ENCODE measurements at regions not wholly inside any gene's neighbourhood (a gene's known extent, or its start where the extent isn't known, plus 50 kb on each side); places are given as distances from the start of the nearest gene placed in this dataset.

DNA sequence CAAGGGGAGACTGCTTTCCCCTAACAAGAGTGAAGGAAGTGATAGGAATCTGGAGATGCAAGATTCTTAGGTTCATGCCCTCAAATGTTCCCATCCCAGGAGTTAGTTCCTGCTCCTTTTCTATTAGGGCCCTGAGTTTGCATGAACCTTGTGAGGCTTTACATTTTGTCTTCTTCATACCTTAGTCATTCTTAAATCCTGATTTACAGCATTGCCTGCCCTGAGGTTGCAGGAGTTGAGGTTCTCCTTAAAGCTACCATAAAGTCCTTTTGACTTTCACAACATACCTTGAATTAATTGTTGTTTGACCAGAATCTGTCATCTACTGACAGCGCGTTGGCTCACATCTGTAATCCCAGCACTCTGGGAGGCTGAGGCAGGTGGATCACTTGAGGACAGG is 151.5 kb upstream of the ABCA1 start:
- TF ChIP-seq, protein P1, sequence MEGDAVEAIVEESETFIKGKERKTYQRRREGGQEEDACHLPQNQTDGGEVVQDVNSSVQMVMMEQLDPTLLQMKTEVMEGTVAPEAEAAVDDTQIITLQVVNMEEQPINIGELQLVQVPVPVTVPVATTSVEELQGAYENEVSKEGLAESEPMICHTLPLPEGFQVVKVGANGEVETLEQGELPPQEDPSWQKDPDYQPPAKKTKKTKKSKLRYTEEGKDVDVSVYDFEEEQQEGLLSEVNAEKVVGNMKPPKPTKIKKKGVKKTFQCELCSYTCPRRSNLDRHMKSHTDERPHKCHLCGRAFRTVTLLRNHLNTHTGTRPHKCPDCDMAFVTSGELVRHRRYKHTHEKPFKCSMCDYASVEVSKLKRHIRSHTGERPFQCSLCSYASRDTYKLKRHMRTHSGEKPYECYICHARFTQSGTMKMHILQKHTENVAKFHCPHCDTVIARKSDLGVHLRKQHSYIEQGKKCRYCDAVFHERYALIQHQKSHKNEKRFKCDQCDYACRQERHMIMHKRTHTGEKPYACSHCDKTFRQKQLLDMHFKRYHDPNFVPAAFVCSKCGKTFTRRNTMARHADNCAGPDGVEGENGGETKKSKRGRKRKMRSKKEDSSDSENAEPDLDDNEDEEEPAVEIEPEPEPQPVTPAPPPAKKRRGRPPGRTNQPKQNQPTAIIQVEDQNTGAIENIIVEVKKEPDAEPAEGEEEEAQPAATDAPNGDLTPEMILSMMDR (conservative IDR thresholded peaks at IDR 0.05): no peak
- Mint-ChIP-seq H3K4me3 (no peak overlapping the region), H3K27ac (ENCODE audit: unreplicated experiment) (no peak overlapping the region), H3K9me3 (no peaks in the 10 kb centered on the region), H3K4me1 (no peaks in the 10 kb centered on the region), H3K36me3 (ENCODE audit: low read depth) (no peaks in the 10 kb centered on the region), H3K27me3 (ENCODE audit: low read depth) (no peaks in the 10 kb centered on the region)
- no peak for DNase-seq (ENCODE audit: low read depth, low spot score)

DNA sequence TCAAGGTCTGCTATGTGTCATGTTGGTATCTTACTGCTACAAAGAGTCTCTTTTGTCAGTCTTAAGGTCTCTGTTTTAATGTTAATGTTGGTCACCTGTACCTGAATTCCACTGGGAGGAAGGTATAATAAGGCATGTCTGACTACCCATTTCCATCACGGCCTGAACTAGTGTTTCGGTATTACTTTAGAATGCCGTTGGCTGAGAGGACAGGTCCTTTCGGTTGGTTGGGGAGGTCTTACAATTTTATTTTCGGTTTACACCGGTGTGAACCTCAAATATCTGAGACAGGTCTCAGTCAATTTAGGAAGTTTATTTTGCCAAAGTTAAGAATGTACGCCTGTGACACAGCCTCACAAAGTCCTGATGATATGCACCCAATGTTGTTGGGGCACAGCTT is 154.9 kb upstream of the ABCA1 start:
- no peaks in the 10 kb centered on the region for H3K4me1 Mint-ChIP-seq
- peaks cover 3% of the 10 kb centered on the region for H3K9me3 Mint-ChIP-seq
- H3K27ac Mint-ChIP-seq (ENCODE audit: unreplicated experiment): no peak overlapping the region
- no peak overlapping the region for H3K4me3 Mint-ChIP-seq
- no peaks in the 10 kb centered on the region for H3K27me3 Mint-ChIP-seq (ENCODE audit: low read depth)
- no peaks in the 10 kb centered on the region for H3K36me3 Mint-ChIP-seq (ENCODE audit: low read depth)
- TF ChIP-seq, protein P1 (conservative IDR thresholded peaks at IDR 0.05): no peak
- DNase-seq (ENCODE audit: low read depth, low spot score): no peak

DNA sequence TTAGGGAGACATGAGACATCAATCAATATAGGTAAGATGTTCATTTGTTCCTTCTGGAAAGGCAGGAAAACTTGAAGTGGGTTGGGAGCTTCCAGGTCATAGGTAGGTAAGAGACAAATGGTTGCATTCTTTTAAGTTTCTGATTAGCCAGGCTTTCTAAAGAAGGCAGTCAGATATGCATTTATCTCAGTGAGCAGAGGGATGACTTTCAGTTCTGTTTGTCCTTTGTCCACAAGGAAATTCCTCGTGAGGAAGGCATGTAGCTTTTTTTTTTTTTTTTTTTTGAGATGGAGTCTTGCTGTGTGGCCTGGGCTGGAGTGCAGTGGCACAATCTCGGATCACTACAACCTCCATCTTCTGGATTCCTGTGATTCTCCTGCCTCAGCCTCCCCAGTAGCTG is 155.3 kb upstream of the ABCA1 start:
- H3K4me3 Mint-ChIP-seq: no peak overlapping the region
- H3K9me3 Mint-ChIP-seq: peaks cover 3% of the 10 kb centered on the region
- H3K27ac Mint-ChIP-seq (ENCODE audit: unreplicated experiment): no peak overlapping the region
- no peaks in the 10 kb centered on the region for H3K27me3 Mint-ChIP-seq (ENCODE audit: low read depth)
- TF ChIP-seq, protein P1 (conservative IDR thresholded peaks at IDR 0.05): no peak
- DNase-seq (ENCODE audit: low read depth, low spot score): no peak
- no peaks in the 10 kb centered on the region for H3K4me1 Mint-ChIP-seq
- H3K36me3 Mint-ChIP-seq (ENCODE audit: low read depth): no peaks in the 10 kb centered on the region

DNA sequence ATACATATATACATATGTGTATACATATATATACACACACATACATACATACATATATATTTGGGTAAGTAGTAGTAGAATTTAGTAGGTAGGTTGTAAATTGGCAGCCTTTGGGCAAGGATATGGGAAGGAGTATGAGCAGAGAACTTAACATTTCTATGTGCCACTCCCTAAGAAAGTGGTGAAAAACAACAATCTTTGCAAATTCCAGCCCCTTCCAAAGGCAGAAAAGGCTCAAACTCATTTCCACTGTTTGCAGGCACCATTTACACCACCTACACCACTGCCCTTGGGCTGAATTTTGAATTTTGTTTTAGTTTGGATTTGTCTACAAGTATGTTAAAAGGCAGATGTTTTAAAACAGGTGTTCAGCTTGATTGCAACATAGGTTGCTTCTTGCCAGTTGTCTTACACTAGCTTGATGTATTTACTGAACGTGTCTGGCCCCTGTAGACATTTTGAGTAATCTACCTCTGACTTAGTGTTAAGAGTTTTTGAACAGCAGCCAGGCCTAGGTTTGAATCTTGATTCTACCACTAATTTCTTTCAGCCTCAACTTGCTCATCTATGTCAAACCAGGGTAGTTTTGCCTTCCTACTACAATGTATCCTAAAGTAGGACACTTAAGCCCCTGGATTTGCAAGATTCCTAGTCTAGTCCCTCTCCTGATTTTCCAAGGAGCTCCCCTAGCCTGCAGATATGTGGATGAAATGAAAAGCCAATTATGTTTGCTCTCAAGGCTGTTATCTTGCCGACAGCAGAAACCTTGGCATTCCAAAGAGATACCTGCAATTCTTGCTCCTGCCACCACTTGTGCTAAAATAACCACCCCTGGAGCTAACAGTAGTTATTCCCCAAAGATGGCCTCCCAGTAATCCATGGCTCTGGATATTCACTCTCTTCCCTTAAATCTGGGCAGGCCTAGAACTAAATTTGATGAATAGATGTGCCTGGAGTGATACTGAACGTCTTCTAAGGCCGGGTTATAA is 156.2 kb upstream of the SLC44A1 start:
- TF ChIP-seq, protein P1 (conservative IDR thresholded peaks at IDR 0.05): no peak
- DNase-seq (ENCODE audit: low read depth, low spot score): no peak
- Mint-ChIP-seq H3K27ac (ENCODE audit: unreplicated experiment) (no peak overlapping the region), H3K9me3 (peaks cover 3% of the 10 kb centered on the region), H3K36me3 (ENCODE audit: low read depth) (no peaks in the 10 kb centered on the region), H3K4me1 (no peaks in the 10 kb centered on the region), H3K4me3 (no peak overlapping the region), H3K27me3 (ENCODE audit: low read depth) (no peaks in the 10 kb centered on the region)

DNA sequence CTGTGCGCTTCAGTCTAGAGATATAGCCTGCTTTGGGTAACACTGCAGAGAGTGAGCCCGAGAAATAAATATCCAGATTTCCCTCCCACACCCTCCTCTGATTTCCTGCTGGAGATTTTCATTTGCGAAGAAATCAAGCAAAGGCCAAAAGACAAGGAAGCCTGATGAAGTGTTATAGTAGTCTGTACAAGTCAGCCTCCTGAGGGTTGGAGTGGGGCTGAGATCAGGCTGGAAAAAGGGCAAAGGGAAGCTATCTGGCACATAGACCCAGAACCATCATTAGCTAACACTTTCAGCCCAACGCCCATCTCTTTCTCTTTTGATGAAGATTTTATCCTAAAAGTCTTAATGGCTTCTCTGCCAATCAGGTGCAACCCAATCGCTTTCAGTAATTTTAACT is 154.6 kb upstream of the SLC44A1 start:
- H3K4me1 Mint-ChIP-seq: no peaks in the 10 kb centered on the region
- H3K4me3 Mint-ChIP-seq: no peak overlapping the region
- TF ChIP-seq, protein P1 (conservative IDR thresholded peaks at IDR 0.05): no peak
- H3K9me3 Mint-ChIP-seq: peaks cover 3% of the 10 kb centered on the region
- H3K36me3 Mint-ChIP-seq (ENCODE audit: low read depth): no peaks in the 10 kb centered on the region
- H3K27ac Mint-ChIP-seq (ENCODE audit: unreplicated experiment): no peak overlapping the region
- DNase-seq (ENCODE audit: low read depth, low spot score): no peak
- no peaks in the 10 kb centered on the region for H3K27me3 Mint-ChIP-seq (ENCODE audit: low read depth)
